Body of pancreas (tissue), 4 donors: ENCODE measurements at regions not wholly inside any gene's neighbourhood (a gene's known extent, or its start where the extent isn't known, plus 50 kb on each side); places are given as distances from the start of the nearest gene placed in this dataset.
"Not testable (repeated sequence)": the region's sequence is repeated elsewhere in the genome, so short reads cannot be mapped to it uniquely, and the experiment has no call there.

Source experiments
- CTCF ChIP-seq, 7 experiments: fragments of 450-650 bp in 4 of 7; fragments of 200-600 bp in 3 of 7; sonication (generic) in 3 of 7; IDR thresholded peaks; one replicate each; pipeline ENCODE4 v1.5.1; 2016 to 2019; ENCODE audit warnings: antibody characterized with exemption in 7 of 7
- POLR2A ChIP-seq, 3 donors: fragments of 450-650 bp; IDR thresholded peaks; one replicate each; pipeline ENCODE4 v1.6.1; 2016; ENCODE audit warnings: antibody characterized with exemption in 3 of 3, mild to moderate bottlenecking in 2 of 3

GRCh38 chr4:118419626-118420025 lies 66.8 kb upstream of the PRSS12 start:
- not testable (repeated sequence) for TF ChIP-seq CTCF, POLR2A (IDR thresholded peaks at IDR 0.05)
